Transverse colon (tissue), 3 donors: ENCODE measurements at regions not wholly inside any gene's neighbourhood (a gene's known extent, or its start where the extent isn't known, plus 50 kb on each side); places are given as distances from the start of the nearest gene placed in this dataset.

Experiments
- CTCF ChIP-seq, 5 experiments: fragments of 200-600 bp in 3 of 5; fragments of 450-650 bp in 2 of 5; sonication (generic) in 3 of 5; IDR thresholded peaks; 1 replicate in 2 of 5; 2 replicates in 3 of 5; pipeline ENCODE4 v1.5.1; 2016 to 2017; ENCODE audit warnings: antibody characterized with exemption in 5 of 5, inconsistent platforms in 3 of 5, mild to moderate bottlenecking in 2 of 5, moderate library complexity in 1 of 5
- POLR2A ChIP-seq: fragments of 450-650 bp; IDR thresholded peaks from one replicate; pipeline ENCODE4 v1.6.1; 2016; ENCODE audit warnings: antibody characterized with exemption, mild to moderate bottlenecking, moderate library complexity

GRCh38 chr1:199302554-199302953 is 663.7 kb downstream of the PTPRC start:
- TF ChIP-seq POLR2A: no peak
- no peak for TF ChIP-seq CTCF (IDR thresholded peaks at IDR 0.05)
